NCI-H226 (cell line): ENCODE measurements at regions not wholly inside any gene's neighbourhood (a gene's known extent, or its start where the extent isn't known, plus 50 kb on each side); places are given as distances from the start of the nearest gene placed in this dataset.
"Not testable (repeated sequence)": the region's sequence is repeated elsewhere in the genome, so short reads cannot be mapped to it uniquely, and the experiment has no call there.

Experiments
- DNase-seq: peaks from one replicate; pipeline ENCODE4 v3.0.0-alpha.2; 2015

DNA sequence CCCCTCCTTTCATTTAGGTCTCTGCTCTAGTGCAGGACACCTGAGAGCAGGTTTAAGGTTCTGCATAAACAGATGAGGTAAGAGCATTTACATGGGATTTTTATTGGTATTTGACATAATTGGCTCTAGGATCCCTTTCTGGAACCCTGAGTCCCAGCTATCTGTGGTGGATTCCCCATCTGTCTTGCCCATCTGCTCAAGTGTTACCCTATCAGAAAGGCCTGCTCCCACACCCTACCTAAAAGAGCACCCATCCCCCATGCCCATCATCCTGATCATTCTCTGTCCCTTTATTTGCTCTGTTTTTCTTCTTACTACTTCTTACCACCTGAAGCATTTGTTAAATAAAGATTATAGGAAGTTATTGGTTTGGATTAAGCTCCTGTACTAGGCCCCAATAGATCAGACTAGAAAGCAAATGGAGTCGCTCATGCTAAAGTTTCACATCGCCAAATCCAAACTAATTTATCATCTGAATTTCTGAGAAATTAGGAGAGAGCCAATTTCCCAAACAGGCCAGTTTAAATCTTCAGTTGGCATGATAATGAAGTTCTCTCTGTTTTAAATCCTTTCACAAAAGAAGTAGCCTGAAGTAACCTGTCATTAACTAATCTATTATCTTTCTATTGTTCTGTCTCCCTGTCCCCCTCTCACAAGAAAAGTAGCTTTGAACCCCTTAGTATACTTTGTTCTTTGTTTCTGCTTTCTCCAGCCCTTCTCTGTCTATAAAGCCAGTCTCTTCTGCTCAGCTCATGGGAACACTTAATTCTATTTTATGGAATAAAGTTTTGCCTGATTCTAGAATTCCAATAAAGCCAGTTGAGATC, 178.6 kb downstream of the ZNF674 start:
- no peak for DNase-seq

- DNase-seq, result no peak
Measured at GRCh38 chrX:46354481-46354880, 190.7 kb downstream of the ZNF674 start.

GRCh38 chrX:46341767-46342322, 203.4 kb downstream of the ZNF674 start:
- no peak for DNase-seq

DNA sequence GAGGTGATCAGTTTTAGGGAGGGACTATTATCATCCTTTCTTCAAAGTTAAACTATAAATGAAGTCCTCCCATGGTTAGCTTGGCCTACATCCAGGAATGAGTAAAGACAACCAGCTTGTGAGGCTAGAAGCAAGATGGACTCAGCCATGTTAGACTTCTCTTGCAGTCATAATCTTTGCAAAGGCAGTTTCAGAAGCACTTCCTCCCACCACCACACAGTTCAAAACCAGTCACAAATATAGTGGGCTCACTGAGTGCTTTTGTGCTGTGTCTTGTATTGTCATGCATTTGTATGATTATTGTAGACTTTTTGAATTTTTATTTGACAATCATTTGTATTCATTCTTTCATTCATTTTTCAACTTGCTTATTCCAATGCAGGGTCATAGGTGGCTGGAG, 204.5 kb downstream of the ZNF674 start:
- DNase-seq, result no peak

DNA sequence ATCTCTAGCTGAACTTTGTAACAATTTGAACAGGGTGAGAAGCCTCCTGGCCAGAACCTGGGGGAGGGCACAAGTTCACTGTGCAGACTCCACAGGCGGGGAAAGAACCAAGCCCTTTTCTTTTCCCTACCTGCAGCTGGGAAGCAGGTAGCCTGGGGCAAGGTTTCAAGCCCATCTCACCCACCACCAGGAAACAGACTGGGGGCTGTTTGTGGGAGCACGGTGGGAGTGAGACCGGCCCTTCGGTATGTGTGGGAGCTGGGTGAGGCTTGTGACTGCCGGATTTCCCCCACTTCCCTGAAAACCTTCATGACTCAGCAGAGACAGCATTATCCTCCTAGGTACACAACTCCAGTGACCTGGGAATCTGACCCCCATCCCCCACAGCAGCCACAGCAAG, 211.7 kb downstream of the ZNF674 start:
- DNase-seq, result peak; percentile 48

DNA sequence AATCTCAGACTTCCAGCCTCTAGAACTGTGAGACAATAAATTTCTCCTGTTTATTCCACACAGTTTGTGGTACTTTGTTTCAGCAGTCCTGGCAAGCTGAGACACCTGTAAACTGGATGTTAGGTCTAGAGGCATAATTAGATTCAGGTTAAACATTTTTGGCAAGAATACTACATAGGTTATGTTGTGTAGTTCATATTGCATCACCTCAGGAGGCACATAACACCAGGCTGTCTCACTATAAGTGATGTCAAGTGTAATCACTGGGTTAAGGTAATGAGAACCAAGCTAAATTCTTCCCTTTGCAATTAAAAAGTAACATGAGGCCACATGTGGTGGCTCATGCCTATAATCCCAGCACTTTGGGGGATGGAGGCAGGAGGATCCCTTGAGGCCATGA, 214.2 kb downstream of the ZNF674 start:
- DNase-seq, result no peak

DNA sequence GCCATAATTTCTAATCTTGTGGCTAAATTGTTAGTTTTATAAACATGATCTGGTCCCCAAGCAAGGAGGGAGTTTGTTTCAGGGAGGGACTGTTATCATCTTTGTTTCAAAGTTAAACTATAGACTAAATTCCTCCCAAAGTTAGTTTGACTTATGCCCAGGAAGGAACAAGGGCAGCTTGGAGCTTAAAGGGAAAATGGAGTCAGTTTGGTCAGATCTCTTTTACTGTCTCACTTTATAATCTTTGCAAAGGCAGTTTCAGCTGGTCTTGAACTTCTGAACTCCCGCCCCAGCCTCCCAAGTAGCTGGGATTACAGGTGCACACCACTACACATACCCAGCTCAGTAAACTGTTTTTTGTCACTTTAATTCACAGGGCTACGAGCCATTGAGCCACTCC, 214.7 kb downstream of the ZNF674 start:
- DNase-seq, result no peak

DNA sequence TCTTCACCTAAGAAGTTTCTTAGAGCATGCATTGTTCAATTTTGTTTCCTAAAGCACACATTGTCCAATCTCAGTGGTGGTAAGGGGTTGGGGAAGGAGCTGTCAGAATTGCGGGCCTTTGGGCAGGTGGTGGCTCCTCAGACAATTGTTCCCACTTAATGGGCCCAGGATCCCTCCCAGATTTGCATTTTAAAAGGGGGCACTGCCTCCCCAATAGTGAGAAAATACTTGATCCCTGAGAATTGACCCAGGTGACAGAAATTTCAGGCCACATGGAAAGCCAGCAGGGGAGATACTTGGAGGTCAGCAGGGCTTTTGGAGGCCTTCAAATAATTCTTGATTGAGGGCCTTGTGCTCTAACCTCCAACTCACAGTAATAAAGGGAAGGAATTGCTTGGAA, 217.1 kb downstream of the ZNF674 start:
- no peak for DNase-seq

- DNase-seq, result peak; percentile 88
Measured at GRCh38 chrX:46327566-46328115, 217.6 kb downstream of the ZNF674 start.

DNA sequence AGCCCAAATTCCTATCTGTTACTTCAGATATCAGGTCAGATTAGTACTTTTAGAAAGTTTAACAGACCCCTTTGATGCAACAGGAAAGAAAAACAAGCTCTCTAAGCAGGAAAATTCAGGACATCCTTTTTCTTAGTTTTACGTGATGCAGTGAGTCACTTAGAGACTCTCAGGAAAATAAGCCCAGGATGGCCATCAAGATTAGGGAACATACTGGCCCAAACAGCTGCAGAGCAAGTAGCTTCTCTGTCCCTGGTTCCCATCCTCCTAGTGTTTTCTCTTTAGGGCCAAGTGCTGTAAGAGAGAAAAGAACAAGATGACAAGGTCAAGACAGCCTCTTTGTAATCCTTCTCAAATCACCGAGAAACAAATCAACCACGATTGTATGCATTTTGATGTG, 219.1 kb downstream of the ZNF674 start:
- peak; percentile 9 for DNase-seq

DNA sequence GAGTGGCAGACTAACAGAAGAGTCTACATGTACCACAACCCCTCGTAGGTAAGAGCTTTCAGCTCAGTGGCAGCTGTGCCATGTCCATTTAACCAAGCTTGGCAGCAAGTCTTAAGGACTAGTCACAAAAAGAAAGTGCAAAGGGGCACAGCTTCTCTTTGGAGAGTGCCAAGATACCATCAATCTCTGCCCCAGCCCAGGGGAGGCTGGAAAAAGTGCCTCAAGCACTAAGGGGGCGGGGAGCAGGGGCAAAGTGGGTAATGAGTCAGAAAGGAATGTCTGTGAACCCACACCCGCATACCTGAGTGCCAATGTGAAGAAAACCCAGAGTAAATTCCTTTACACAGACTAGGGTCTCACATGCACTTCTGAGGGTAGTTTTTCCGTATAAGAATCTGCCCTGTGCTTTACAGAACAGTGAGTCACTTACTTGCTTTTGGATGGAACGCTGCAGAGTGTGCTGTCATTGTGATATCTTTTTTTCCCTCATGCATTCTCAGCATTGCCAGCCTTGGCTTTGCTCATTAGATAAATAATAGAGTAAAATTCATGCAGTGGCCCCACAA, 219.8 kb downstream of the ZNF674 start:
- DNase-seq, result peak; percentile 89

DNA sequence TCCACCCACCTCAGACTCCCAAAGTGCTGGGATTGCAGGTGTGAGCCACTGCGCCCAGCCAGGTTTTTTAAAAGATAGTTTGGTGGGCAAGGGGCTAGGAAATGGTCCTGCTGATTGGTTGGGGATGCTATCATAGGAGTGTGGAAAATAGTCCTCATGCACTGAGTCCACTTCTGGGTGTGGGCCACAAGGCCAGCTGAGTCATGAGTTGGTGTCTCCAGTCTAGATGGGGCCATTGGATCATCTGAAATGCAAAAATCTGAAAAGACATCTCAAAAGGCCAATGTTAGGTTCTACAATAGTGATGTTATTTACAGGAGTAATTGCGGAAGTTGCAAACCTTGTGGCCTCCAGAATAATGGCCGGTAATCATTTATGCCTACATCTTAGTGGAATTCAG, 221.1 kb downstream of the ZNF674 start:
- no peak for DNase-seq

DNA sequence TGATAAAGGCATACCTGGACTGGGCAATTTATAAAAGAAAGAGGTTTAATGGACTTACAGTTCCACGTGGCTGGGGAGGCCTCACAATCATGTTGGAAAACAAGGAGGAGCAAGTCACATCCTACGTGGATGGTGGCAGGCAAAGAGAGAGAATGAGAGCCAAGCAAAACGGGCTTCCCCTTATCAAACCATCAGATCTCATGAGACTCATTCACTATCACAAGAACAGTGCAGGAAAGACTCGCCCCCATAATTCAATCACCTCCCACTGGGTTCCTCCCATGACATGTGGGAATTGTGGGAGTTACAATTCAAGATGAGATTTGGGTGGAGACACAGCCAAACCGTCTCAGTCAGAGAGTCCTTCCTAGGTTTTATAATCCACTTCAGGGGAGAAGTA, 222.3 kb downstream of the ZNF674 start:
- not testable (repeated sequence) for DNase-seq

DNA sequence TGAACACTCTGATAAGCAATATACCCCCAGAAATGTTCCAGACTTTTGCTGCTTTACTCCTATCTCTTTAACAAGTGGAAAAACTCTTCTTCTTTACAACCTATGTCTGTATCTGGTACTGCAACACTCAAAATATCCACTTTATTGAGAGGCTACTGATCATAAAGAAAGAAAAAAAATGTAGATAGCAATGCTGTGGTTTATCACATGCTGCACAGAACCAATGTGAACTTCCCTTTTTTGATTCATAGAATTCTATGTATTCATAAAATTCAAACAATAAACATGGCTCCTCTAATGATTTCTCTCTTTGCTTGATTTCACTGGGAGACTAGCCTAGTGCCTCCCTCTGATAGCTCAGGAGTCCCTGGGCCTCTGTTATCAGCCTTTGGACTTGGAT, 223.5 kb downstream of the ZNF674 start:
- no peak for DNase-seq

- DNase-seq, result no peak
Measured at GRCh38 chrX:46319750-46320149, 225.5 kb downstream of the ZNF674 start.

DNA sequence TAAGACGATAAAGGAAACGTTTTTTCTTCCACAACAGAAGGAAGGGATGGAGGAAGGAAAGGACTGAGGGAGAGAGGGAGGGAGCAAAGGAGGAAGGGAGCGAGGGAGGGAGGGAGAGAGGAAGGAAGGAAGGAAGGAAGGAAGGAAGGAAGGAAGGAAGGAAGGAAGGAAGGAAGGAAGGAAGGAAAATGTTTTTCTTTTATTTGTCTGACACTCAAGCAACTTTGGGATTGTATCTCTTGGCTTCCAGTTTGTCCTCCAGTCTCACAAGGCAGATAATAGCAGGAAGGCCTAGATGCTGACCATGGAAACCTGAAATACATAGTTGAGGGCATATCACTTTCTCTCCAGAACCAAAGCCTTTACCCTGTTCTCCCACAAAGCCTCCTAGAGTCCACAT, 226.7 kb downstream of the ZNF674 start:
- no peak for DNase-seq

DNA sequence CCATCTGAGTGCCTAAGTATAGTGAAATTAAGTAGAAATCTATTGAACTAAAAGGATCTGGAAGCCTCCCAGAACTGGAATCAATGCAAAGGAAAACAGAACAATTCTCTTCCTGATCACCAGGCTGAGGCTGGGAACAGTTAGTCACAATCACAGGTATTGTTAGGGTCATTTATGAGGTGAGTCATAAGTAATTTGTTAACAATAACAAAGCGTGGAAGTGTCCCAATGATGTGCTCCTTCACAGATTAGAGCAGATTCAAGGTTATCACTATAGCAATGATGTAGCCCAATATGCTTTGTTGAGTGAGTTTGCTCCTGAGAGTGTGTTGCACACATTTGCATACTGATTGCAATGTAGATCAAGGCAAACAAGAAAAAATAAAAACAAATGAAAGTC, 228.1 kb downstream of the ZNF674 start:
- DNase-seq, result no peak

DNA sequence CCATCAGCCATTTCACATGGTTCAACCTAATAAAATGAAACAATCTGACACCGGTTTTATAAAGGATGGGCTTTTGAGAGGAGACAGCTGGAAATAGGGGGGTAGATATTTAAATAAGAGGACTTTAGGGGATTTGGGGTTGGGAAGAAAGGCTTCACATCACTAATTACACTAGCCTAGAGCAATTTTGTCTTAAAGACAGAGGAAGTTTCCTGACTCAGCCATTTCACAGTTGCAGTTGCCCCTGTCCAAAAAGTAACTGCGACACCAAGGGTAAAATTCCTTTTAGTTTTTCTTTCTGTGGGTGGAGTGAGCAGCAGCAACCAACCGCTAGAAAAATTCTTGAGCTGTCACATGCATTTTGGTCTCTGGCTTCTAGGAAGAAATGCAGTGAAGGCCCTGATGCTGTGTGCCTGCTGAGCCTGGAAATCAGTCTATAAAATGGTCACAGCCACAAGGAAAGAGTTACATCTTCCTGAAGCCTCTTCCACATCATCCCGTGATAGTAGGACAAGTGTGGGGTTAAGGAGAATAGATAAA, 233.6 kb downstream of the ZNF674 start:
- no peak for DNase-seq

DNA sequence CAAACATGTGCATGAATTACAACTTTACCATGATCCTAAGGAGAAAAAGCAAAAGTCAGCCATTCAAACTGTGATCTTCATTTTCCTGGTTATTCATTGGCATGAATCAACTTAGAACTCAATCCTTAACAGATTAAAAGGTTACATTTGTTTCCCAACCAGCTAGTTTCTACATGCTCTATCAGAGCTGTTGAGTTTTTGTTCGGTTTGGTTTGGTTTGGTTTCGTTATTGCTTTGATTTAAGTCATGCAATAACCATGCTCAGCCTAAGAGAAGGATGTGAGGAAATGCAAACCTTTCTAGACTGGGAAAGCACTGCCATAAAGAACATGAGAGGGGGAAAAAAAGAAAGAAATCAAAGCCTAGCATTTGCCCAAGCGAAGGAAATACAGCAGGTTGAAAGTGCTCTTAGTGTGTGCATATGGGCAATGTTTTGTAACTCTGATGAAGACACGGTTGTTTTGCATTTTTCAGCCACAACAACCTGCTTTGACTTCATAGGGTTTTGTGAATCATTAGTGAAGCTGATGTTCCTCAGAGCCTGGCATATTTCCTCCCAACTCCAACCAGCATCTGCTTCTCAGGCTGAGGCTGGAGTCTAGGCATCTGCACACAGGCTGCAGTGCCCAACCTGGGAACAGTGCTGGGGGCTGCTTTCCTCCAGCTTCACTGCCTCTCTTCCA, 234.3 kb downstream of the ZNF674 start:
- no peak for DNase-seq

GRCh38 chrX:46308110-46308509, 237.1 kb downstream of the ZNF674 start:
- no peak for DNase-seq

DNA sequence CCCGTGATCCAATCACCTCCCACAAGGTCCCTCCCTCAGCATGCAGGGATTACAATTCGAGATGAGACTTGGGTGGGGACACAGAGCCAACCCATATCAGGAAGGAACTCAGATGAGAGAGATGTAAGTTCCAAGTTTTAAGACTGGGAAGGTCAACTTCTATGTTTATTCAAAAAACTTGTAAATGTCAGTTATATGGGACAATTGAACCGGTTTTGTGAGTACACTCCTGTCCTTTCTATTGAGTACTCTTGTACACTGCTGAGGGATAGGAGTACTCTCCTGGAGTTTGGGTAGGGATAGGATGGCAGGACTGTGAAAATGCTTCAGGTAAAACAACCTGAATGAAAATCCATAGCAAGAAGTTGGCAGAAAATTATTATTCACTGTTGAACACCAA, 239.1 kb downstream of the ZNF674 start:
- no peak for DNase-seq

DNA sequence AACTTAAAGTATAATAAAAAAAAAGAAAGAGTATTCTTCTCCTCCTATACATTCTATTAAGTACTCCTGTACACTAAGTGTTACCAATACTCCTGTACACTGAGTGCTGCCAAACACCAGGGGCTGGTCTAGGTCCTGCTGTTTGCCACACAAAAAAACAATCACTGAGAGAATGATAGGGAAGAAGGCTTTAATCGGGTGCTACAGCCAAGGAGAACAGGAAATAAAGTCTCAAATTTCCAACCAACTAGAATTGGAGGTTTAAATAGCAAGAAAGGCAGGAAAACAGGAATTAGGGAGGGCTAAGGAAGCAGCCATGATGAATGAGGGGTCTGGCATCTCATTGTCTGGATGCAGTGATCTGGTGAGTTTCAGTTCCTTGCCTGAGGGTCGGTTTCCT, 239.8 kb downstream of the ZNF674 start:
- DNase-seq, result no peak

- no peak for DNase-seq
Measured at GRCh38 chrX:46301903-46302302, 243.3 kb downstream of the ZNF674 start.
